ENCODE measurements at regions not wholly inside any gene's neighbourhood (a gene's known extent, or its start where the extent isn't known, plus 50 kb on each side); places are given as distances from the start of the nearest gene placed in this dataset.

GRCh38 chr7:94261067-94261466 lies 133.6 kb upstream of the COL1A2 start:
- intact Hi-C loops (cut with micrococcal nuclease; ENCODE audit: unreplicated experiment), result no loop called here
- H3K4me1 ChIP-seq (ENCODE audit: insufficient read depth, low read length, poor library complexity, severe bottlenecking), result no peaks in the 10 kb centered on the region
- H3K79me2 ChIP-seq (ENCODE audit: insufficient read depth, low read depth, low read length), result no peaks in the 10 kb centered on the region
- H3K36me3 ChIP-seq (ENCODE audit: insufficient read depth, low read length), result no peaks in the 10 kb centered on the region
- DNase-seq (ENCODE audit: low spot score), result no peak
- no peaks in the 10 kb centered on the region for H3K9me2 ChIP-seq (ENCODE audit: insufficient read depth, low read length)
- ChIA-PET CTCF (ENCODE audit: unreplicated experiment) (no interaction called here), POLR2A (no interaction called here)
- no peak overlapping the region for H3K4me2 ChIP-seq (ENCODE audit: low read length)
- H3K27ac ChIP-seq (ENCODE audit: low read depth, low read length, poor library complexity, severe bottlenecking), result no peak overlapping the region
- BruUV-seq (replicated peaks), result no TSS peak
- no peaks in the 10 kb centered on the region for H4K20me1 ChIP-seq (ENCODE audit: insufficient read depth, low read length)
- H3K4me3 ChIP-seq (ENCODE audit: low read depth, low read length, poor library complexity, severe bottlenecking), result no peak overlapping the region
- TF ChIP-seq CTCF (conservative IDR thresholded peaks at IDR 0.05; ENCODE audit: low read length) (no peak), EZH2phosphoT487 (IDR thresholded peaks at IDR 0.05; ENCODE audit: borderline replicate concordance, low read depth, low read length) (no peak)
- no peak overlapping the region for H2AFZ ChIP-seq (ENCODE audit: low read length)
- H3K9me3 ChIP-seq (ENCODE audit: low read length), result no peaks in the 10 kb centered on the region

GRCh38 chr7:94264756-94265155 lies 129.9 kb upstream of the COL1A2 start:
- Histone ChIP-seq H3K79me2 (ENCODE audit: insufficient read depth, low read depth, low read length) (no peaks in the 10 kb centered on the region), H2AFZ (ENCODE audit: low read length) (no peak overlapping the region), H3K4me1 (ENCODE audit: insufficient read depth, low read length, poor library complexity, severe bottlenecking) (no peaks in the 10 kb centered on the region), H3K9me2 (ENCODE audit: insufficient read depth, low read length) (no peaks in the 10 kb centered on the region), H4K20me1 (ENCODE audit: insufficient read depth, low read length) (no peaks in the 10 kb centered on the region), H3K4me3 (ENCODE audit: low read depth, low read length, poor library complexity, severe bottlenecking) (no peak overlapping the region), H3K27ac (ENCODE audit: low read depth, low read length, poor library complexity, severe bottlenecking) (no peak overlapping the region), H3K9me3 (ENCODE audit: low read length) (no peaks in the 10 kb centered on the region), H3K36me3 (ENCODE audit: insufficient read depth, low read length) (no peaks in the 10 kb centered on the region), H3K4me2 (ENCODE audit: low read length) (no peak overlapping the region)
- ChIA-PET CTCF (ENCODE audit: unreplicated experiment) (no interaction called here), POLR2A (no interaction called here)
- intact Hi-C loops (cut with micrococcal nuclease; ENCODE audit: unreplicated experiment), result no loop called here
- no peak for TF ChIP-seq EZH2phosphoT487 (IDR thresholded peaks at IDR 0.05; ENCODE audit: borderline replicate concordance, low read depth, low read length)
- TF ChIP-seq CTCF (conservative IDR thresholded peaks at IDR 0.05; ENCODE audit: low read length), result no peak
- no TSS peak for BruUV-seq (replicated peaks)
- DNase-seq (ENCODE audit: low spot score), result no peak

GRCh38 chr7:94265456-94265855 lies 129.2 kb upstream of the COL1A2 start:
- intact Hi-C loops (cut with micrococcal nuclease; ENCODE audit: unreplicated experiment), result no loop called here
- Histone ChIP-seq H3K36me3 (ENCODE audit: insufficient read depth, low read length) (no peaks in the 10 kb centered on the region), H4K20me1 (ENCODE audit: insufficient read depth, low read length) (no peaks in the 10 kb centered on the region), H3K4me2 (ENCODE audit: low read length) (no peak overlapping the region), H3K9me3 (ENCODE audit: low read length) (no peaks in the 10 kb centered on the region), H3K4me3 (ENCODE audit: low read depth, low read length, poor library complexity, severe bottlenecking) (no peak overlapping the region), H3K9me2 (ENCODE audit: insufficient read depth, low read length) (no peaks in the 10 kb centered on the region), H3K79me2 (ENCODE audit: insufficient read depth, low read depth, low read length) (no peaks in the 10 kb centered on the region), H3K27ac (ENCODE audit: low read depth, low read length, poor library complexity, severe bottlenecking) (no peak overlapping the region), H3K4me1 (ENCODE audit: insufficient read depth, low read length, poor library complexity, severe bottlenecking) (no peaks in the 10 kb centered on the region), H2AFZ (ENCODE audit: low read length) (no peak overlapping the region)
- ChIA-PET CTCF (ENCODE audit: unreplicated experiment) (no interaction called here), POLR2A (interaction anchor here (0.5 kb wide), 1 partner anchor 924 kb away, joined by 5 read pairs; no protein-coding TSS in a partner anchor)
- no TSS peak for BruUV-seq (replicated peaks)
- no peak for DNase-seq (ENCODE audit: low spot score)
- TF ChIP-seq EZH2phosphoT487 (IDR thresholded peaks at IDR 0.05; ENCODE audit: borderline replicate concordance, low read depth, low read length) (no peak), CTCF (conservative IDR thresholded peaks at IDR 0.05; ENCODE audit: low read length) (no peak)

Measured in OCI-LY7 (cell line).